Spleen (tissue), 7 donors: ENCODE measurements at regions not wholly inside any gene's neighbourhood (a gene's known extent, or its start where the extent isn't known, plus 50 kb on each side); places are given as distances from the start of the nearest gene placed in this dataset.

Experiments
- CTCF ChIP-seq, 11 experiments: fragments of 200-600 bp in 7 of 11; fragments of 450-650 bp in 4 of 11; sonication (generic) in 4 of 11; IDR thresholded peaks in 8 of 11; conservative IDR thresholded peaks in 3 of 11; 1 replicate in 7 of 11; 2 replicates in 4 of 11; pipeline versions ENCODE4 v1.4.0 to v1.8.0; 2016 to 2021; ENCODE audit warnings: antibody characterized with exemption in 11 of 11, inconsistent platforms in 4 of 11, mild to moderate bottlenecking in 1 of 11
- POLR2A ChIP-seq, 3 donors: fragments of 450-650 bp; IDR thresholded peaks; one replicate each; pipeline ENCODE4 v1.5.1; 2017; ENCODE audit warnings: antibody characterized with exemption in 3 of 3, mild to moderate bottlenecking in 1 of 3
- donor health status: DM: no; HTN: no; CAD: no; lungs with moderate emphysema.
- donor health status: DM: no; HTN: no; CAD: no.
- donor health status: DM: no; HTN: no; CAD: no.

GRCh38 chr4:171025776-171026175 lies 787.4 kb upstream of the GALNTL6 start:
- TF ChIP-seq CTCF (IDR thresholded peaks at IDR 0.05 in 8 of 11, conservative IDR thresholded peaks at IDR 0.05 in 3 of 11), result no peak
- TF ChIP-seq POLR2A (IDR thresholded peaks at IDR 0.05), result no peak
